Activated CD8-positive, alpha-beta memory T cell treated with anti-CD3 and anti-CD28 coated beads for 36 hours (primary cell): ENCODE measurements at regions not wholly inside any gene's neighbourhood (a gene's known extent, or its start where the extent isn't known, plus 50 kb on each side); places are given as distances from the start of the nearest gene placed in this dataset.

Experiments
- CTCF ChIA-PET: fragments of 350-600 bp; sonication (Branson Sonifier 250); formaldehyde crosslinking; loops from one replicate; lab custom pipeline; 2021; ENCODE audit warnings: antibody characterized with exemption; lab: Charles Lee
- POLR2A ChIA-PET: fragments of 350-600 bp; sonication (Branson Sonifier 250); formaldehyde crosslinking; loops from one replicate; lab custom pipeline; 2021; ENCODE audit warnings: antibody characterized with exemption; lab: Charles Lee

- CTCF ChIA-PET: no interaction called here
These were observed 59.8 kb upstream of the SLC38A2 start for GRCh38 chr12:46432325-46432724.

GRCh38 chr12:46430340-46430948, 57.9 kb upstream of the SLC38A2 start:
- ChIA-PET POLR2A (no interaction called here), CTCF (interaction anchor here (0.7 to 0.8 kb wide), 3 partner anchors 26 to 1221 kb away, joined by 5 to 6 read pairs (median 5); no protein-coding TSS in a partner anchor)

More at GRCh38 chr12:46432325-46432724, 59.8 kb upstream of the SLC38A2 start:
- POLR2A ChIA-PET: no interaction called here
